Activated T-cell treated with anti-CD3 and anti-CD28 coated beads, Interleukin-2, amount 50 U/mL, for 24 hours (primary cell): ENCODE measurements at regions not wholly inside any gene's neighbourhood (a gene's known extent, or its start where the extent isn't known, plus 50 kb on each side); places are given as distances from the start of the nearest gene placed in this dataset.

Experiments
- DNase-seq: peaks from one replicate; pipeline ENCODE4 v3.0.0-alpha.2; 2020
- H3K27ac Mint-ChIP-seq: 2 replicates; pipeline ENCODE4 v1.8.0; 2020; ENCODE audit warnings: mild to moderate bottlenecking, mixed read lengths
- H3K27me3 Mint-ChIP-seq: 2 replicates; pipeline ENCODE4 v1.8.0; 2020; ENCODE audit warnings: mixed read lengths
- H3K36me3 Mint-ChIP-seq: 2 replicates; pipeline ENCODE4 v1.8.0; 2020; ENCODE audit warnings: low read depth, mixed read lengths
- H3K4me1 Mint-ChIP-seq: 2 replicates; pipeline ENCODE4 v1.8.0; 2020; ENCODE audit warnings: low read depth, mixed read lengths
- H3K4me3 Mint-ChIP-seq: 2 replicates; pipeline ENCODE4 v1.8.0; 2020; ENCODE audit warnings: mild to moderate bottlenecking, moderate library complexity, mixed read lengths
- H3K9me3 Mint-ChIP-seq: 2 replicates; pipeline ENCODE4 v1.8.0; 2020; ENCODE audit warnings: mixed read lengths

- H3K36me3 Mint-ChIP-seq, result no peaks in the 10 kb centered on the region
Observed at GRCh38 chr1:8217809-8218208, 100.1 kb upstream of the SLC45A1 start.

DNA sequence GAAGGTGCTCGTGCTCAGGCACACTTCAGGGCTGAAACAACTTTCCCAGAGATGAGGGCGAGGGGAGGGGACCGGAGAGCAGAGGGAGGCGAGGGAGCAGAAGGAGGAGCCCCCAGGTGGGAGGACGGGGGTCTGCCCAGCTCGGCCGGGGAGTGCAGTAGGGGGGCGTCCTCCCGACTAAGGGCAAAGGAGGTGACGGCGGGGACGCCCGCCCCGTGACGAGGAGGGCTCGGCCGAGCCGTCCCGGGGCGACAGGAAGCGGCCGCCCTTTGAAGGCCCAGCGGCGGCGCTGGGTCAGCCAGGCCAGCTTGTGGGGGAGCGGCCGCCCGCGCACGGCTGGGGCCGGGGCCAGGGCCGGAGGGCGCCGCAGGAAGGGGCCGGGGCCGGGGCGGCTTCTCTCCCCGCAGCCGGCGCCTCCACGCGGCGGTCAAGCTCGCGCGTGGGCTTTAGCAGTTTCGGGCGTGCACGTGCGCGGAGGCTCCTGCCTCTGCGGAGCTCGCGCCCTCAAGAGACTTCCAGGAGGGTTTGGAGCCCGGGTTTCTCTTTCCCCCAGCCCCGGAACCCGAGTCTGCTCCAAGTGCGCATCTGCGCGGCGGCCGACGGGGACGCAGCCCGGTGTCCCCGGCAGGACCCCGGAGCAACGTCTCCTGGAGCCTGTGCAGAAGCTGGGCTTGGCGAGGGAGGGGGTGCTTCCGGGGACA is 100.8 kb upstream of the SLC45A1 start:
- Mint-ChIP-seq H3K27me3 (peaks cover 57% of the 10 kb centered on the region), H3K36me3 (no peaks in the 10 kb centered on the region), H3K9me3 (no peaks in the 10 kb centered on the region), H3K4me3 (peak overlapping the region; percentile 57), H3K27ac (no peak overlapping the region), H3K4me1 (peaks cover 14% of the 10 kb centered on the region)
- DNase-seq, result peak; percentile 61

More at GRCh38 chr1:8217809-8218208, 100.1 kb upstream of the SLC45A1 start:
- Mint-ChIP-seq H3K9me3 (no peaks in the 10 kb centered on the region), H3K4me1 (peaks cover 8% of the 10 kb centered on the region), H3K4me3 (peak overlapping the region; percentile 57), H3K27me3 (peaks cover 51% of the 10 kb centered on the region), H3K27ac (no peak overlapping the region)
- no peak for DNase-seq

DNA sequence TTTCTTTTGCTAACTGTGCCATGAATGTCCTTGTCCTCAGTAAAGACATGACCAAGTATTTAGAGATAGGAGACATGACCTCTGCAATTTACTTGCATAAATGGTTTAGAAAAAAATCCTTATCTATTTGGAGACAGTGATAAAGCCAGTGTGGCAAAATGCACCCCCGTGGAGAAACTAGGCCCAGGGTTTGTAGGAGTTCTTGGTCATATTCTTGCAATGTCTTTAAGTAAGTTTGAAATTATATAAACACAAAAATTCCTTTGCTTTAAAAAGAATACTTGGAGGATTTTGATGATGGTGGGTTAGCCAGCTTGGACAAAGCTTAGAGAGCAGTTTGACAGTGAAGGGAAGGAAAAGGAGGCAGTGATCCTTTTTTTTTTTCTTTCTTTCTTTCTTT is 101.9 kb upstream of the SLC45A1 start:
- H3K4me3 Mint-ChIP-seq, result no peak overlapping the region
- peaks cover 22% of the 10 kb centered on the region for H3K4me1 Mint-ChIP-seq
- no peaks in the 10 kb centered on the region for H3K36me3 Mint-ChIP-seq
- H3K27me3 Mint-ChIP-seq, result peaks cover 68% of the 10 kb centered on the region
- DNase-seq, result no peak
- H3K27ac Mint-ChIP-seq, result no peak overlapping the region
- no peaks in the 10 kb centered on the region for H3K9me3 Mint-ChIP-seq

DNA sequence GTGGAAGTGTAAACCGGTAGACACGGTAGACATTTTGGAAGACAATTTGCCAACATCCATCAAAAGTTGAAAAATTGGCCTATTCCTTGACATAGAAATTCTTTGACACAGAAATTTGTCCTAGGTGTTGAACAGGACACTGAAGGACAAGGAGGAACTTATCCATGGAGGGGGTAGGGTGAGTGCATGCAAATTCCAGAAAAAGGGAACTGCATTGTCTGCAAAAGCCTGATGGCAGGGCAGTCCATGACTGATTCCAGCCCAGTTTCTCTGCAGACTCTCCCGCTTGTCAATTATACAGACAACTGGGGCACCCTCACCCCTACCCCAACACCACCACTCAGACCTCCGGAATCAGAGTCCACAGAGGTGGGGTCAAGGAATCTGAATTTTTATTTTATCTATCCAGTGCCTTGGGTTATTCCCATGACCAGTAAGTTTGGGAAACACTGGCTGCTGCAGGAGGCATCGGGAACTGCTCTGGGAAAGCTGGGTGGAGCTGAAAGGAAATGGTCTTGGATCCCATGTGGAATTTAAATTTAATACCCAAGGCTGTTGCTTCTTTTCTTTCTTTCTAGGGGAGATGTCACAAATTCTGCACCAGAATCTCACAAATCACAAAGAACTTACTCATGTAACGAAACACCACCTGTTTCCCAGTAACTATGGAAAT is 103.3 kb upstream of the SLC45A1 start:
- H3K9me3 Mint-ChIP-seq, result no peaks in the 10 kb centered on the region
- H3K27ac Mint-ChIP-seq, result no peak overlapping the region
- peaks cover 22% of the 10 kb centered on the region for H3K4me1 Mint-ChIP-seq
- DNase-seq, result no peak
- no peak overlapping the region for H3K4me3 Mint-ChIP-seq
- no peaks in the 10 kb centered on the region for H3K36me3 Mint-ChIP-seq
- peaks cover 65% of the 10 kb centered on the region for H3K27me3 Mint-ChIP-seq

DNA sequence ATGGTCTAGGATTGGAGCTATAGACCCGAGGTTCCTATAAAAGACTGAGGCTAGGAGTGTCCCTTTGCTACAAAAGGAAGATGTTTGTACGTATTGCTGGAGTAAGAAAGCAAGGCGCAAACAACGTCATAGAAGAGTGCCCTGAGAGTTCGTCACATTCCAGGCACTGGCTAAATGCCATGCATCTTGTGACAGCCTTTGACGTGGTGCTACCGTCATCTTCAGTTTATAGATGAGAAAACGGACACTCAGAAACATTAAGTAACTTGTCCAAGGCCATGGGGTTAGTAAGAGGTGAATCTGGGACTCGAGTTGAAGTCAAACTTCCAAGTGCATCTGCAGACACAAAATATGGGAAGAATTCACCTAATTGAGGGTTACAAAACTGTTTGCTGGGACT is 104.2 kb upstream of the SLC45A1 start:
- no peaks in the 10 kb centered on the region for H3K9me3 Mint-ChIP-seq
- no peak for DNase-seq
- H3K27me3 Mint-ChIP-seq, result peaks cover 61% of the 10 kb centered on the region
- no peaks in the 10 kb centered on the region for H3K36me3 Mint-ChIP-seq
- no peak overlapping the region for H3K27ac Mint-ChIP-seq
- peaks cover 22% of the 10 kb centered on the region for H3K4me1 Mint-ChIP-seq
- H3K4me3 Mint-ChIP-seq, result no peak overlapping the region

DNA sequence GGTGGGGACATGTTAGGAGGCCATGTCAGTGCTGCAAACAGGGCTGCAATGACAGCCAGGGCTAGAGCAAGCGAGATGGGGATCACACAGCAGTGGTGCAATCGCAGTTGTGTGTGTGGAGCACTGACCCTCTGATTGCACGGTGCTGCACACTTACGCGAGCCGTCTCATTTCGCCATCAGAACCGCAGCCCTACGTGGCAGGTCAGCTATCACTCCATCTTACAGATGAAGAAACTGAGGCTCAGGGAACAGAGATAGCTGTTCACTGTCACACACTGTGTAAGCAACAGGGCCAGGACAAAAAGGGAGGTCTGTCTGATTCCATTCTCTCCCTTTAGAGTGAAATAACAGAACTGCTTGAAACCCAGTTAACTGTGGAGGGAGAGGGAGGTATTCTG is 104.8 kb upstream of the SLC45A1 start:
- Mint-ChIP-seq H3K9me3 (no peaks in the 10 kb centered on the region), H3K27ac (no peak overlapping the region), H3K4me3 (no peak overlapping the region), H3K27me3 (peaks cover 55% of the 10 kb centered on the region), H3K4me1 (peaks cover 22% of the 10 kb centered on the region), H3K36me3 (no peaks in the 10 kb centered on the region)
- no peak for DNase-seq

DNA sequence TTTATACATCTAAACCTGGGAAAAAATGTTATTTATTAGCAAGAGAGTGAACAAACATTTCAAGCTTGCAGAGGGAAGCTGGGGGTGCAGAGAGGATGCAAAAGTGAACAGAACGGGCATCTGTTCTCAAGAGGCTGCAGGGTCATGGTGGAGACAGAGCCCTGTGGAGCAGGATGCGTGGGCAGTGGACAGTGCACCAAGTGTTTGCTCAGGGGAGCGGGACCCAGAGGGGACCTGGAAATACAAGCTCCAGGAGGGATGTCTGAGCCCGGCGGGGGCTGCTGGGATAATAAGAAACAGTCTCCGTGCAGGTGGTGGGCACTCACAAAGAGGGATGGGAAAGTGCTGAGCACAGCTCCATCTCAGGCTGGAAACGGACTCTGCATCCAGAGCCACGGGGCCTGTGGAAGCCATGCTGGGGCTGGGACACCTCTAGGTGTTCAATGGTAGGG is 105.3 kb upstream of the SLC45A1 start:
- H3K27me3 Mint-ChIP-seq, result peaks cover 50% of the 10 kb centered on the region
- no peaks in the 10 kb centered on the region for H3K36me3 Mint-ChIP-seq
- peaks cover 19% of the 10 kb centered on the region for H3K4me1 Mint-ChIP-seq
- no peak overlapping the region for H3K27ac Mint-ChIP-seq
- no peaks in the 10 kb centered on the region for H3K9me3 Mint-ChIP-seq
- H3K4me3 Mint-ChIP-seq, result no peak overlapping the region
- DNase-seq, result no peak

- Mint-ChIP-seq H3K27me3 (peaks cover 47% of the 10 kb centered on the region), H3K9me3 (no peaks in the 10 kb centered on the region), H3K4me3 (peak overlapping the region; percentile 35), H3K36me3 (no peaks in the 10 kb centered on the region), H3K27ac (peak overlapping the region; percentile 47), H3K4me1 (peaks cover 18% of the 10 kb centered on the region)
- DNase-seq, result no peak
Observed at GRCh38 chr1:8211883-8212579, 105.9 kb upstream of the SLC45A1 start.

DNA sequence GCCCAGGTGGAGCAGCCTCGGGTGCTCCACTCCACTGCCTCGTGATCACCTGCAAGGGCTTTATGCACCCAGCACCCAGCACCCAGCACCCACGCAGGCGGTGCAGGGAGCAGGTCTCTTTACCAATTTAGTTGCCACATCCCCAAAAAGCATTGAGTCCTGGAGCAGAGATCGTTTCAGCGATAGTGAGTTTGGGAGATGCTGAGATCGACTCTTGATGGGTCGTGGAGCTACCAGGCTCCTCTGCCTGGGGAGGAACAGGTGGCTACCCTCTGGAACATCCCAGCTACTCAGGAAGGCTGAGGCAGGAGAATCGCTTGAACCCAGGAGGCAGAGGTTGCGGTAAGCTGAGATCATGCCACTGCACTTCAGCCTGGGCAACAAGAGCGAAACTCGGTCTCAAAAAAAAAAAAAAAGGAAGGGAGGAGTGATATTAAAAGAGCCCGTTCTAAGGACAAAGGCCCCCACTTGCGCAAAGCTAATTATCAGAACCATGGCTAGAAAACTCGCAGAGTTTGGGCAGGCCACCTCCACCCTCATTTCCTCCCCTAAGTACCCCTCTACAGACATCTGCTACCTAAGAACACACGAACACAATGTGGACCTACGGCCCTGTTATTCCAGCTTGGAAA is 106.5 kb upstream of the SLC45A1 start:
- H3K27ac Mint-ChIP-seq, result peak overlapping the region; percentile 47
- no peaks in the 10 kb centered on the region for H3K9me3 Mint-ChIP-seq
- peaks cover 43% of the 10 kb centered on the region for H3K27me3 Mint-ChIP-seq
- DNase-seq, result no peak
- peaks cover 18% of the 10 kb centered on the region for H3K4me1 Mint-ChIP-seq
- H3K4me3 Mint-ChIP-seq, result no peak overlapping the region
- no peaks in the 10 kb centered on the region for H3K36me3 Mint-ChIP-seq

GRCh38 chr1:8207202-8207601 is 110.7 kb upstream of the SLC45A1 start:
- no peak overlapping the region for H3K27ac Mint-ChIP-seq
- H3K36me3 Mint-ChIP-seq, result no peaks in the 10 kb centered on the region
- no peaks in the 10 kb centered on the region for H3K9me3 Mint-ChIP-seq
- H3K4me1 Mint-ChIP-seq, result peaks cover 8% of the 10 kb centered on the region
- H3K4me3 Mint-ChIP-seq, result no peak overlapping the region
- H3K27me3 Mint-ChIP-seq, result peaks cover 19% of the 10 kb centered on the region
- no peak for DNase-seq

DNA sequence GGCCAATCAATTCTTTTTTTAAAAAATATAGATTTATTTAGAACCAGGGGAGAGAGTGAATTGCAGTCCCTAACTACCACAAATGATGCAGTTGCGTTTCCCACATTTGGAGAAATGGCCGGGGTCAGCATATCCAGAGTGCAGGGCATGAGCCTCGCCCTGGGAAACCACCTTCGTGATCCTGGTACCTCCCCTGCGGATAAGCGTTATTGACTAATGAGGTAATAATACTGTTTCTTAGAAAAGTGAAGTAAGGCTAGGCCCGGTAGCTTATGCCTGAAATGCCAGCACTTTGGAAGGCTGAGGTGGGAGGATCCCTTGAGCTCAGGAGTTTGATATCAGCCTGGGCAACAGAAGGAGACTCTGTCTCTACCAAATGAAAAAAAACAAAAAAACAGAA is 111.5 kb upstream of the SLC45A1 start:
- DNase-seq, result no peak
- H3K27me3 Mint-ChIP-seq, result peaks cover 11% of the 10 kb centered on the region
- no peaks in the 10 kb centered on the region for H3K36me3 Mint-ChIP-seq
- no peaks in the 10 kb centered on the region for H3K9me3 Mint-ChIP-seq
- H3K4me3 Mint-ChIP-seq, result no peak overlapping the region
- H3K4me1 Mint-ChIP-seq, result no peaks in the 10 kb centered on the region
- H3K27ac Mint-ChIP-seq, result no peak overlapping the region

- H3K9me3 Mint-ChIP-seq, result no peaks in the 10 kb centered on the region
- H3K4me1 Mint-ChIP-seq, result no peaks in the 10 kb centered on the region
- peaks cover 6% of the 10 kb centered on the region for H3K27me3 Mint-ChIP-seq
- H3K36me3 Mint-ChIP-seq, result no peaks in the 10 kb centered on the region
- no peak overlapping the region for H3K4me3 Mint-ChIP-seq
- DNase-seq, result no peak
- H3K27ac Mint-ChIP-seq, result no peak overlapping the region
Observed at GRCh38 chr1:8205771-8206170, 112.1 kb upstream of the SLC45A1 start.

DNA sequence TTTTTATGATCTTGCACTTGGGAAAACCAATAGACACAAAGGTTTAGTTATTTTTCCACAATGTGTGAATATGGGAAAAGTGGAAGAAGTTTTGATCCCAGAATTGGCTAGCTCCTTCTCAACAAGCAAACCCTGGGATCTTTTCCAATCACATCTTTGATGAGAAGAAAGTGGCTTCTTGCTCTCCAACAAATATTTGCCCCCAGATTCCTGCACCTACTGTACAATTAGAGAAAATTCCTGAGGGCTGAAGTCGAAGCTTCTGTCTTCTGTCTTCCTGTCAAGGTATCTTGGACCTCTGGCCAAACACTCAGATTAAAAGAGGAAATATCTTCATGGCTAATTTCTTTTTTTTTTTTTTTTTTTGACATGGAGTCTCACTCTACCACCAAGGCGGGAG is 113.1 kb upstream of the SLC45A1 start:
- no peaks in the 10 kb centered on the region for H3K27me3 Mint-ChIP-seq
- H3K4me1 Mint-ChIP-seq, result no peaks in the 10 kb centered on the region
- no peak overlapping the region for H3K4me3 Mint-ChIP-seq
- H3K36me3 Mint-ChIP-seq, result no peaks in the 10 kb centered on the region
- no peaks in the 10 kb centered on the region for H3K9me3 Mint-ChIP-seq
- no peak for DNase-seq
- no peak overlapping the region for H3K27ac Mint-ChIP-seq

DNA sequence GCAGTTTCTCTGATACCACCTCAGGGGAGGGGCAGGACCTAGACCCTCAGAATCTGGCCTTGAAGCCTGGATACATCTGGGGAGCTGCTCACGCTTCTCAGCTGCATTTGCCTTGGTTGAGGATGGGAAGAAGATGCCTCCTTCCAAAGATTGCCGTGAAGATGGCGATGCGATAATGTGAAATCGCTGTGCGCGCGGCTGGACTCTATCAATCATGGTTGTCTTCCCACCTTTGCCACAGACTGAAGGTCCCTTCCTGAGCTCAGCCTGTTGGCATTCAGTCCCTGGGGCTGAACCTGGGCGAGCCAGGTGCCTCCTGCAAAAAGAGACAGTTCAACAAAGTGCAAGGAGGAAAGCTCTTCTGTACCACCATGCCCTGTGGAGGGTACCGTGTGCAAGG is 114.4 kb upstream of the SLC45A1 start:
- DNase-seq, result no peak
- Mint-ChIP-seq H3K9me3 (no peaks in the 10 kb centered on the region), H3K36me3 (no peaks in the 10 kb centered on the region), H3K4me1 (no peaks in the 10 kb centered on the region), H3K4me3 (no peak overlapping the region), H3K27me3 (no peaks in the 10 kb centered on the region), H3K27ac (no peak overlapping the region)
